IPS DF 4.7 (cell line): ENCODE measurements at regions not wholly inside any gene's neighbourhood (a gene's known extent, or its start where the extent isn't known, plus 50 kb on each side); places are given as distances from the start of the nearest gene placed in this dataset.

Experiments
- DNase-seq: peaks from one replicate; pipeline ENCODE4 v3.0.0-alpha.2; 2013; ENCODE audit warnings: low spot score; ENCODE audit errors: extremely low read depth

DNA sequence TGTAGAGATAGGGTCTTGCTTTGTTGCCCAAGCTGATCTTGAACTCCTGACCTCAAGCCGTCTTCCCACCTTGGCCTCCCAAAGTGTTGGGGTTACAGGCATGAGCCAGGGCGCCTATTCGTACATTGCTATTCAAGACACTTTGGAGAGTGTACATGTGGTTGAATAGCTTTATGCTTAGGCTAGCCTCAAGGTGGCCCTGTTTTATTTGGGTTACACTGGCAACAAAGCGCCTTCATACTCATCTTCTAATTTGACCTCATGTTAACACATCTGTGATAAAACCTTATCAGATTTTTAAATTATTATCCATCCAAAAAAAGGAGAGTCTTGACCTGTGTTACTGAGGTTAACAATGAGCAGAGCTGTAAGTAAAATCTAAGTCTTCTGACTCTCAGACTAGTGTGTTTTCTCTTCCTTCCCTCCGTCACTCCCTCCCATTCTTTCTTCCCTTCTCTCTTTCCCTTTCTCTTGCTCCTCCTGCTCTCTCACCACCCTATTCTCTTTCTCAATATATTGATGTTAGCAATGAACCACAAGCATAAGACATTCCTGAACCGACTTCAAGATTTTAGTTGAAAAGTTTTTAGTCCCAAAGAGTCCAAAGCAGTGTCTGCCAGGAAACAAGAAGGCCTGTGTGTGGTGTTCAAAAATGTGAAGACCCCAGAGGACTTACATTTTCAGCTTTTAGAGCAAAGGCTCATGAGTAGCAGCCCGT, 603.7 kb upstream of the CFAP20DC start:
- DNase-seq = no peak

DNA sequence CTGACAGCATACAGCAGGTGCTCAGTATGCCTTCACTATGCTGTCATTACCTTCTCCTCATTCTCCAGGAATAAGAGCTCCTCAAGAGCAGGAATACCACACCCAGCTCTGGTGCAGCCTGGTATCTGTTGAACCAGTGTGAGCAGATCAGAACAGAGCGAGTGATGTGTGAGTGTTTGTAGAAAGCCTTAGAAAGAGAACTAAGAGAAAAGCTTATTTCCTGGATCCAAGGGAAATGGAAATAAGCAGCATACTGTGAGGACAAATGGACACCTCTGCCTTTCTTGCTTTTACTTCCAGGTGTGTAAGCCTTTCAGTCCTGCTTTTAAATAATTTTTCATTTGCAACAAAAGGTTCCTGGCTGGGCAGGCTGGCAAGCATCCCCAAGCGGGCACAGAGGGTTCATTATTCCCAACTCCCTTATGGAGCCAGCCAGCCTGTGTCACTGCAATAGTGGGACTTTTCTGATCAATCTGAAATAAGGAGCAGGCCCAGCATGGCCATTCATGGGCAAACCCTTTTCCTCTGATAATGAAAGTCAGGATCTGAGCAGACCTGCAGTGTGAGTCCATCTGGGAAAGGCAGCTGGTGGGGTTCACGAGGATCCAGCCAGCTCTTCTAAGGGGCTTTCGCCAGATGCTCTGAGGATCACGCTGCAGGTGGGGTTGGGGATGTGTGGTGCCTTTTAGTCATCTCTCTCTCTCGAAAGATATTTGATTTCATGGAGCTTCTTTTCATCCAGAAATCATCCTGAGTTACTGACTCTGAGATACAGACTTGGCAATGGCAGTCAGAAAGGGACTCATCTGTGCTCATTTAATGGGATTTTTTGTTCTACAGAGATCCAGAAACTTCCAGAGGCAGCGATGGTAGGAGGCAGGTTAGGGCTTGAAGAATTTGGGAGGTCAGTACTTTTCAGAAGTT, 594.9 kb upstream of the CFAP20DC start:
- DNase-seq = no peak

GRCh38 chr3:59641169-59641899, 591.5 kb upstream of the CFAP20DC start:
- no peak for DNase-seq

GRCh38 chr3:59632760-59633573, 583.1 kb upstream of the CFAP20DC start:
- DNase-seq = no peak

- no peak for DNase-seq
Measured at GRCh38 chr3:59631482-59631881, 581.7 kb upstream of the CFAP20DC start.

DNA sequence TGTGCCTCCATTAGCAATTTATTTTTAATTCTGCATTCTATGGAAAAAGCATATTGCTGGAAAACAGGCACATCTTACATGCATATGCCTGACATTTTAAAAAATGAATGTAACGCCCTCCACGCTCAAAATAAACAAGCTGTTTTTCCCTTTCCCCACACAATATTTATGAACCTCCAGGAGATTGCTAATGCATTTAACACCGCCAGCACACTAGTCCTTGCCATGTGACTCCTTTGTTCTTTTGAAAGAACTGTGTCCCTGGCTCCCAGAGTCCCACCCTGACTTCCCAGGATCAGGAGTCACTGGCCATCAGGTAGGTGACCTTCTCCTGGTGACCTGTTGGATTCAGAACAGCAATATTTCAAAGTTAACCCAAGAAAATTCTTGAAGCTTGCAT, 571.2 kb upstream of the CFAP20DC start:
- DNase-seq = no peak

DNA sequence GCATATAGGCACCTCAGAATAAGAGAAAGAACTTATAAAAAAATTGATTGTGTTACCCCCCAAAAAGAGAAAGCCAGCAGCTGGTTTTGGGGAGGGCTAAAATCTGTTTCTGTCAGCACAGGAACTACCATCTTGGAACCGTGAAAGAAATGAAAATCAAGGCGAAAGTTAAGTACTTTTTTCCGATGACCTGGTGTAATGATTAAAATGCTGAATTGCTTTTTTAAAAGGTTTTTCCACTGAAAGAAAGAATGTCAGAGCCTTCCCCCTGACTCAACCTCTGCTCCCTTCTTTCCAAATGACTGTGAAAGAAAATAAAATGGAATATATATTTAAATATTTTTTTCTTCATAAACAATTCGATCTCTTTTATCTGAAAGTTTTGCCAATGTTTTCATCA, 570.5 kb upstream of the CFAP20DC start:
- DNase-seq = no peak

- no peak for DNase-seq
Measured at GRCh38 chr3:59612444-59612715, 562.6 kb upstream of the CFAP20DC start.

GRCh38 chr3:59611649-59612443, 562.0 kb upstream of the CFAP20DC start:
- DNase-seq = no peak

DNA sequence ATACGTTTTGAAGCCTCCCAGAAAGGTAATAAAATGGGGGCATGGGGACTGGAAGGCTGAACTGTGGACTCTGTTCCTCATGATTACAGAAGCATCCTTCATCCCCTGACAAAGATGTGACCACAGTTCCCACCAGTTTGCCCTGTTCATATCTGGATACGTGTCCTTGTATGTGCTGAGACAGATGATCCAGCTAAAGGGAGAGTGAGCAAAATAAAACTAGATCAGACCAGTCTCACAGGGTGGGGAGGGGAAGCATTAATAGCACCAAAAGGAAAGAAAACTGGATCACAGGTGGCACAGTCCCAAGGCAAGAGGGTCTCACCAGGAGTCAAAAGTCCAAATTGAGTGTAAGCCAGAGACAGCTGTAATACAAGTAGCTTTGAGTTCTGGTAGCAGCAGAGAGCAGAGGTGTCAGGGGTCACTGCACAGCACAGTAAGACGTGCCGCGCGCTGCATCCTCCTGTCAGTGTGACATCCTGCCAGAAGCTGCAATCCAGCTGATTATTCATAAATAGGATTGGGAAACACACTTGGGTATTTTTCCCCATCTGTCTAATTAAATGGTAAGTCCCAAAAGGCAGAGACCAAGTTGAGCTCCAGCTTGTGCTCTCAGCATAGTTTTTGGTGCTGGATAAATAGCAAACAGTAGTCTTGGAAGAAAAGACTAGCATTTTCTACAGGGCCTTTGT, 560.0 kb upstream of the CFAP20DC start:
- DNase-seq = no peak

DNA sequence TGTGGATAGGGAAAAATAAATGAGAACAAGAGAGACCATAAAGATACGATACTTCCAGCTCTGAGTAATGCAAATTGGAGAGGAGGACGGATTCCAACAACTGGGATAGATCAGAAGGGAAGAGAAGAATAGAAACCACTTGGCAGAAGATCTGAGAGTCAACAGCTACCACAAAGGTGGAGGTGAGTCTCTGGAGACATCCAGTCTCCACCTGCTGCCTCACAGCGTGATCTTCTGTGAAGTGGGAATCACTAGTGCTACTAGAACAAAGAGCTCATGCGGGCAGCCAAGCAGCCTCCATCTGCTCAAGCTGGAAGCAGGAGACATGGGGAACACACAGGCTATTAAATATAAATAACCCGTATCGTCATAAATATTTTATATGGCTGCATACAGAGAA, 558.5 kb upstream of the CFAP20DC start:
- DNase-seq = no peak

DNA sequence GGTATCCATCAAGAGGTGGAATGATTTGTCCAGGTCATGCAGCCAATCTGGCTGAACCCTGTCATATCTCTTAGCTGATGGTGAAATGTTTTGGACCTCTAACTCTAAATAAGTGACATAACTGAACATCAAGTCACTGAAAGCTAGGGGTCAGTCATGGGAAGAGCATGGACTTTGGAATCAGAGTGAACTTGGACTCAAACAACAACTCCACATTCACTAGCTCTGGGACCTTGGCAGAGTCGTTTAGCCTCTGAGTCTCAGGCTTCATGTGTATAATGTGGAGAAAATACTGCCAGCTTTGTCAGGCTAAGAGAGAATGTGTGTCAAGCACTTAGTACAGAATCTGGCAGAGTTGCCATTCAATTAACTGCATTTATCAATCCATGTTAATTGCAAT, 557.8 kb upstream of the CFAP20DC start:
- DNase-seq = no peak

DNA sequence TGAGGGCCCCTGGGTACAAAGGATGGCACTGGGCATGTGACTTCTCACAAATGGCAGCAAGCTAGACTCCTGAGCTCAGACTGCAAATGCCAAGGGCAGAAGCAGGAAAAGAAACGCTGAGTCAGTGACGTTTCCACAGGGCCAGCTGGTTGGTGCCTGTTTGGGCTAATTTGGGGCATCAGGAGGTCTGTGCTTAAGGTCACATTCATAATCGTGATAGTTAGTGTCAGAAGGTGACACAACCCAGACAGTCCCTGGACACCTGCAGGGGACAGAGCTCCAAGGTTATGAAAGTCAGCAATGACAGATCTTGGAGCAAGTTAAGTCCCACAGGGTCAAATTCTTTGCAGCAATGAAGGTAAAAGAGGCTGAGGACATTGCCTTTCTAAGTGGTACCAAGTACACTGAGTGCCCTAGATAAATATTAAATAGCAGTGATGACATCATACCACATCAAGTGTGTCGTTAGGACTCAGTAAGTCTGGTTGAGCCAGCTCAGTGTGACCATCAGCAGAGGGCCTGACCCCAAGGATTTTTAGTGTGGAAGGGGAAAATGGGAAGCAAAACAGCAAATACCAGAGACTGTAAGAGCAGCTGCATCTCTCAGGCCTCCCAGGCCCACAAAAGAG, 556.9 kb upstream of the CFAP20DC start:
- no peak for DNase-seq

GRCh38 chr3:59605944-59606534, 556.2 kb upstream of the CFAP20DC start:
- DNase-seq = no peak

- DNase-seq = no peak
Measured at GRCh38 chr3:59605318-59605717, 555.5 kb upstream of the CFAP20DC start.

DNA sequence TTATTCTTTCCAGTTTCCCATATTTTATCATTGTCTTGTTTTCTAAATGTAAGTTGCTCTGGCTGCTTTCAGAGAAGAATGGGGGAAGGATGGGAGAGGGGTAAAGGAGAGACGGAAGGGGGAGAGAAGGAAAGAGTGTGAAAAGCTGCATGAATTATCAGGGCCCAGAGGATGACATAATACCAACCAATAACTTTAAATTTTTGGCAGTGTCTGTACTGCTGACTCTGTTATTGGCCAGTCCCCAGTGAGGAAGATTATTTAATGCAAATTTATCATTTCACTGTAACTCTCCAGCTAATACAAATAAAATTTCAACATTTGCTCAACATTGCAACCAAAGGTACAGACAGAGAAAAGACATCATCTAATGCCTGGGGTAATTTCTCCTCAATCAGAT, 551.7 kb upstream of the CFAP20DC start:
- no peak for DNase-seq

- DNase-seq = no peak
Measured at GRCh38 chr3:59600631-59601030, 550.8 kb upstream of the CFAP20DC start.

GRCh38 chr3:59596741-59597140, 546.9 kb upstream of the CFAP20DC start:
- no peak for DNase-seq

DNA sequence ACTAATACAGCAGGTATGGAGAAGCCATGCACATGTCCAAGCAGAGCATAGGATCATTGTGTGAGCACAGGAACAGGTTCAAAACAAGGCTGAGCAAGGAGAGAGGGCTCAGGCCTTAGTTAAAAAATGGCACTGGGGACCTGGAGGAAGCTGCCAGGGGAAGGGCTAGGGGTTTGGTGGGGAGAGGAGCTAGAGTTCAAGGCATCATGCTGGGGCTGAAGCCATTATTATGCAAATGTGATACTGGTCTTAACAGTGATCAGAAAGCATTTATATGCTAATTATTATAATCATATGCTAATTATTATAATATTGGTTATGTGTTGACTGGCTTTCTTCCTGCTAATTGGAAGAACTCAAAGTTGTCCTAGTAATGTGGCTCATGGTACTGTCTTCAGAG, 546.0 kb upstream of the CFAP20DC start:
- DNase-seq = peak; percentile 14
